ENCODE measurements at regions not wholly inside any gene's neighbourhood (a gene's known extent, or its start where the extent isn't known, plus 50 kb on each side); places are given as distances from the start of the nearest gene placed in this dataset.
A peak's percentile ranks its signal among the peaks of the same experiment; 100 is the strongest.
"Not testable (repeated sequence)": the region's sequence is repeated elsewhere in the genome, so short reads cannot be mapped to it uniquely, and the experiment has no call there.

GRCh38 chr16:65583498-65583897 lies 461.6 kb upstream of the CDH11 start:
- DNase-seq: no peak

- no peak for DNase-seq
Observed at GRCh38 chr16:65579050-65579449, 457.2 kb upstream of the CDH11 start.

GRCh38 chr16:65576631-65577030 lies 454.8 kb upstream of the CDH11 start:
- DNase-seq: peak; percentile 73

- DNase-seq: no peak
Observed at GRCh38 chr16:65576139-65576538, 454.3 kb upstream of the CDH11 start.

- no peak for DNase-seq
Observed at GRCh38 chr16:65574326-65574966, 452.6 kb upstream of the CDH11 start.

GRCh38 chr16:65572156-65572555 lies 450.3 kb upstream of the CDH11 start:
- DNase-seq: no peak

- no peak for DNase-seq
Observed at GRCh38 chr16:65570261-65570660, 448.4 kb upstream of the CDH11 start.

GRCh38 chr16:65559846-65560245 lies 438.0 kb upstream of the CDH11 start:
- no peak for DNase-seq

- not testable (repeated sequence) for DNase-seq
Observed at GRCh38 chr16:65549689-65550088, 427.8 kb upstream of the CDH11 start.

- DNase-seq: peak; percentile 95
Observed at GRCh38 chr16:65548470-65548869, 426.6 kb upstream of the CDH11 start.

- peak; percentile 93 for DNase-seq
Observed at GRCh38 chr16:65547772-65548446, 426.0 kb upstream of the CDH11 start.

GRCh38 chr16:65546353-65546791 lies 424.5 kb upstream of the CDH11 start:
- peak; percentile 78 for DNase-seq

GRCh38 chr16:65545413-65545956 lies 423.6 kb upstream of the CDH11 start:
- no peak for DNase-seq

GRCh38 chr16:65543781-65544740 lies 422.2 kb upstream of the CDH11 start:
- no peak for DNase-seq

- no peak for DNase-seq
Observed at GRCh38 chr16:65541646-65542045, 419.8 kb upstream of the CDH11 start.

GRCh38 chr16:65540901-65541300 lies 419.0 kb upstream of the CDH11 start:
- DNase-seq: no peak

GRCh38 chr16:65538976-65539375 lies 417.1 kb upstream of the CDH11 start:
- no peak for DNase-seq

GRCh38 chr16:65537336-65537735 lies 415.5 kb upstream of the CDH11 start:
- no peak for DNase-seq

- no peak for DNase-seq
Observed at GRCh38 chr16:65534121-65534528, 412.3 kb upstream of the CDH11 start.

GRCh38 chr16:65532846-65533245 lies 411.0 kb upstream of the CDH11 start:
- no peak for DNase-seq

- peak; percentile 64 for DNase-seq
Observed at GRCh38 chr16:65532258-65532657, 410.4 kb upstream of the CDH11 start.

- no peak for DNase-seq
Observed at GRCh38 chr16:65531475-65531874, 409.6 kb upstream of the CDH11 start.

- no peak for DNase-seq
Observed at GRCh38 chr16:65525707-65526106, 403.8 kb upstream of the CDH11 start.
